K562 (cell line): ENCODE measurements at regions not wholly inside any gene's neighbourhood (a gene's known extent, or its start where the extent isn't known, plus 50 kb on each side); places are given as distances from the start of the nearest gene placed in this dataset.

ENCODE experiments used
- ATAC-seq: fragments of 200-7000 bp; cut with Tn5 transposase; 3 replicates; pipeline ENCODE4 v1.9.1; 2020; ENCODE audit warnings: moderate library complexity
- BruUV-seq: library from RNA; stranded (reverse); fragments of 400-500 nt; replicated peaks from 2 replicates; lab custom pipeline; 2021; lab: Mats Ljungman, UMichigan
- CTCF ChIA-PET: fragments of 300-600 bp; formaldehyde crosslinking; extraction: SDS; loops from one replicate; lab custom pipeline; 2021; ENCODE audit warnings: low intra/inter-chr PET ratio; lab: Yijun Ruan, JAX
- POLR2A ChIA-PET: fragments of 300-600, 350-650 bp; sonication (Branson Sonifier 250); formaldehyde crosslinking; extraction: SDS; loops from one replicate; lab custom pipeline; 2021; ENCODE audit warnings: antibody characterized with exemption, inconsistent platforms; lab: Yijun Ruan, JAX
- DNase-seq, 4 experiments: peaks; one replicate each; pipeline versions ENCODE4 v3.0.0 to v3.0.0-alpha.2; 2011 to 2018; ENCODE audit warnings: low spot score in 3 of 4, mixed read lengths in 3 of 4; ENCODE audit errors: extremely low read depth in 1 of 4
- FAIRE-seq: peaks from 2 replicates; lab custom pipeline; 2011; peaks lifted over from hg19 to GRCh38; lab: Jason Lieb, UNC
- H2AFZ ChIP-seq: 2 replicates; pipeline ENCODE4 v1.6.0; 2011; ENCODE audit warnings: low read depth, low read length, control low read depth, inconsistent platforms
- H3K27ac ChIP-seq: fragments of 200-600 bp; 3 replicates; pipeline ENCODE4 v1.8.0; 2011; ENCODE audit warnings: low read depth, mild to moderate bottlenecking, control low read depth, inconsistent platforms, low read length, moderate library complexity, mixed read lengths; ENCODE audit errors: extremely low read depth
- H3K27me3 ChIP-seq, 2 experiments: fragments of 300-600 bp in 1 of 2; 2 replicates in 1 of 2; 3 replicates in 1 of 2; pipeline versions ENCODE4 v1.6.0 to v1.8.0; 2011; ENCODE audit warnings: inconsistent platforms in 2 of 2, low read length in 2 of 2, mild to moderate bottlenecking in 1 of 2, mixed read lengths in 1 of 2, moderate library complexity in 1 of 2; ENCODE audit not compliant: control insufficient read depth in 2 of 2, insufficient read depth in 2 of 2
- H3K36me3 ChIP-seq: fragments of 300-600 bp; 3 replicates; pipeline ENCODE4 v1.8.0; 2011; ENCODE audit warnings: mild to moderate bottlenecking, low read length, inconsistent platforms; ENCODE audit not compliant: control insufficient read depth, insufficient read depth
- H3K4me1 ChIP-seq, 2 experiments: fragments of 200-600 bp in 1 of 2; replicated peaks in 1 of 2; 2 replicates in 1 of 2; 3 replicates in 1 of 2; pipeline versions ENCODE4 v1.5.1 to v1.8.0; 2011; ENCODE audit warnings: inconsistent platforms in 2 of 2, low read length in 2 of 2, mild to moderate bottlenecking in 1 of 2, mixed read lengths in 1 of 2, moderate library complexity in 1 of 2; ENCODE audit not compliant: control insufficient read depth in 2 of 2, insufficient read depth in 2 of 2
- H3K4me2 ChIP-seq: 2 replicates; pipeline ENCODE4 v1.6.1; 2011; ENCODE audit warnings: low read length, control low read depth, inconsistent platforms, mixed read lengths; ENCODE audit not compliant: insufficient read depth
- H3K4me3 ChIP-seq: fragments of 200-600 bp; sonication (generic), shearing (Covaris generic); 2 replicates; pipeline ENCODE4 v1.5.1; 2016; ENCODE audit warnings: control low read depth, inconsistent platforms
- H3K79me2 ChIP-seq: fragments of 200-600 bp; 3 replicates; pipeline ENCODE4 v1.8.0; 2011; ENCODE audit warnings: low read length, inconsistent platforms; ENCODE audit not compliant: control insufficient read depth, insufficient read depth
- H3K9ac ChIP-seq, 2 experiments: 2 replicates each; pipeline versions ENCODE4 v1.6.0 to v1.6.1; 2011; ENCODE audit warnings: low read depth in 2 of 2, low read length in 2 of 2, control low read depth in 1 of 2, inconsistent platforms in 1 of 2, mild to moderate bottlenecking in 1 of 2, mixed read lengths in 1 of 2; ENCODE audit not compliant: insufficient read depth in 1 of 2
- H3K9me1 ChIP-seq: one replicate; pipeline ENCODE4 v1.6.0; 2011; ENCODE audit warnings: inconsistent platforms, mild to moderate bottlenecking, low read length, moderate library complexity; ENCODE audit not compliant: control insufficient read depth, insufficient read depth
- H3K9me3 ChIP-seq: replicated peaks from 2 replicates; pipeline ENCODE4 v1.5.1; 2011; ENCODE audit warnings: low read depth, low read length, inconsistent platforms; ENCODE audit not compliant: control insufficient read depth, insufficient read depth
- H4K20me1 ChIP-seq: replicated peaks from 2 replicates; pipeline ENCODE4 v1.6.1; 2011; ENCODE audit warnings: low read length, inconsistent platforms, mixed read lengths; ENCODE audit not compliant: control insufficient read depth, insufficient read depth
- AFF1 ChIP-seq, 2 experiments: fragments of 450-650 bp; IDR thresholded peaks; 2 replicates each; pipeline ENCODE4 v1.6.1; 2018; ENCODE audit warnings: mild to moderate bottlenecking in 2 of 2, low read depth in 1 of 2; ENCODE audit not compliant: partially characterized antibody in 2 of 2
- ARID4B ChIP-seq: sonication (generic); formaldehyde crosslinking; IDR thresholded peaks from 2 replicates; pipeline ENCODE4 v1.8.0; 2022; ENCODE audit warnings: mild to moderate bottlenecking, missing genetic modification reagents
- CBX5 ChIP-seq: IDR thresholded peaks from 2 replicates; pipeline ENCODE4 v1.6.1; 2014; ENCODE audit warnings: low read depth, borderline replicate concordance
- CHD4 ChIP-seq: fragments of 200-600 bp; sonication (generic); IDR thresholded peaks from 3 replicates; pipeline ENCODE4 v1.6.1; 2012; ENCODE audit warnings: low read depth, mild to moderate bottlenecking, mixed read lengths, low read length, inconsistent platforms; ENCODE audit not compliant: insufficient read depth, insufficient replicate concordance, poor library complexity, severe bottlenecking
- EGR1 ChIP-seq: fragments of 450-650 bp; conservative IDR thresholded peaks from 2 replicates; pipeline ENCODE4 v1.6.1; 2017; ENCODE audit warnings: mild to moderate bottlenecking
- HNRNPH1 ChIP-seq: fragments of 200-400 bp; formaldehyde crosslinking; optimal IDR thresholded peaks from 2 replicates; pipeline ENCODE3; 2017; ENCODE audit warnings: low read depth, mild to moderate bottlenecking, low read length, moderate library complexity
- MBD2 ChIP-seq: sonication (generic); IDR thresholded peaks from 2 replicates; pipeline ENCODE4 v1.6.1; 2016; ENCODE audit warnings: low read depth, borderline replicate concordance
- MXI1 ChIP-seq: IDR thresholded peaks from 2 replicates; pipeline ENCODE4 v1.6.1; 2011; ENCODE audit warnings: low read depth, mild to moderate bottlenecking, improper control_type of control experiment, low read length
- RAD51 ChIP-seq: fragments of 450-650 bp; IDR thresholded peaks from 2 replicates; pipeline ENCODE4 v1.7.1; 2016; ENCODE audit warnings: low read depth, mild to moderate bottlenecking, borderline replicate concordance
- RBM25 ChIP-seq: fragments of 200-400 bp; formaldehyde crosslinking; IDR thresholded peaks from 2 replicates; pipeline ENCODE4 v1.6.1; 2018; ENCODE audit warnings: low read length, low read depth, moderate library complexity; ENCODE audit not compliant: severe bottlenecking
- ZNF24 ChIP-seq: fragments of 450-650 bp; IDR thresholded peaks from 2 replicates; pipeline ENCODE4 v1.6.1; 2016
- ZNF57 ChIP-seq: fragments of 450-650 bp; formaldehyde crosslinking; IDR thresholded peaks from 2 replicates; pipeline ENCODE4 v1.4.0; 2020; ENCODE audit warnings: mild to moderate bottlenecking, moderate library complexity
- WGBS: fragments of 100-300 bp; shearing (Covaris generic); methylation state at CpG from one replicate; pipeline ENCODE4 v1.1.6; 2016; ENCODE audit warnings: low coverage, mixed read lengths; ENCODE audit not compliant: insufficient coverage; ENCODE audit errors: missing lambda C conversion rate; 5-methylcytosine and 5-hydroxymethylcytosine counted together
- in situ Hi-C: fragments of 300-500 bp; cut with MboI; formaldehyde crosslinking; loops from 4 replicates; pipeline ENCODE4 v1.15.0; 2018; ENCODE audit warnings: inconsistent platforms, mixed read lengths
- intact Hi-C: fragments of 100-400 bp; cut with micrococcal nuclease; formaldehyde crosslinking; loops from 2 replicates; pipeline ENCODE4 v1.14.2; 2022

- no TSS peak for BruUV-seq
- in situ Hi-C loops: no loop called here
Measured at GRCh38 chr2:16007167-16007934, 67.0 kb downstream of the MYCN start.

More at GRCh38 chr2:16007167-16007934, 67.0 kb downstream of the MYCN start:
- Histone ChIP-seq H3K4me1 (no peaks in the 10 kb centered on the region), H3K79me2 (no peaks in the 10 kb centered on the region), H3K36me3 (no peaks in the 10 kb centered on the region), H3K4me3 (no peak overlapping the region), H3K27me3 (peaks cover 0 to 1% of the 10 kb centered on the region in 2 experiments; a peak in 3 of 5 replicates), H3K9ac (no peak overlapping the region), H2AFZ (no peak overlapping the region), H3K9me3 (no peaks in the 10 kb centered on the region), H3K9me1 (no peaks in the 10 kb centered on the region), H3K4me2 (no peak overlapping the region), H3K27ac (no peak overlapping the region), H4K20me1 (no peaks in the 10 kb centered on the region)
- 1% methylated on average over 5 of the region's 6 CpGs for WGBS
- no peak for DNase-seq
- ChIA-PET CTCF (no interaction called here), POLR2A (interaction anchor here (0.5 to 1.0 kb wide), 3 partner anchors 8 to 54 kb away, joined by 3 read pairs; no protein-coding TSS in a partner anchor)
- intact Hi-C loops: no loop called here
- ATAC-seq: no peak
- no peak for TF ChIP-seq CHD4
- TF ChIP-seq HNRNPH1: no peak
- TF ChIP-seq CBX5: no peak
- TF ChIP-seq RBM25: no peak
- no peak for TF ChIP-seq MXI1
- TF ChIP-seq ZNF24: no peak
- no peak for TF ChIP-seq ZNF57
- no peak for TF ChIP-seq ARID4B (CRISPR knock-in tag)
- TF ChIP-seq MBD2: no peak
- no peak for TF ChIP-seq EGR1
- no peak for TF ChIP-seq RAD51
- no peak for TF ChIP-seq AFF1 (IDR thresholded peaks at IDR 0.05; ENCODE audit: low read depth in 1 of 2, partially characterized antibody in 2 of 2)
- FAIRE-seq: no peak
